NCI-H446 (cell line): ENCODE measurements at regions not wholly inside any gene's neighbourhood (a gene's known extent, or its start where the extent isn't known, plus 50 kb on each side); places are given as distances from the start of the nearest gene placed in this dataset.
"Not testable (repeated sequence)": the region's sequence is repeated elsewhere in the genome, so short reads cannot be mapped to it uniquely, and the experiment has no call there.

Experiments
- DNase-seq, 2 experiments: peaks; one replicate each; lab custom pipeline; 2025; lab: John Stamatoyannopoulos, UW

DNA sequence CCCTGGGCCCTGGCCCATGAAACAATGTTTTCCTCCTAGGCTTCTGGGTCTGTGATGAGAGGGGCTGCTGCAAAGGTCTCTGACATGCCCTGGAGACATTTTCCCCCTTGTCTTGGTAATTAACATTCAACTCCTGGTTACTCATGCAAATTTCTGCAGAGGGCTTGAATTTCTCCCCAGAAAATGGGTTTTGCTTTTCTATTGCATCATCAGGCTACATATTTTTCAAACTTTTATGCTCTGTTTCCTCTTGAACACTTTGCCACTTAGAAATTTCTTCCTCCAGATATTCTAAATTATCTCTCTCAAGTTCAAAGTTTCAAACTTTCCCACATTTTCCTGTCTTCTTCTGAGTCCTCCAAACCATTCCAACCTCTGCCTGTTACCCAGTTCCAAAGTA is 98.2 kb upstream of the TCF21 start:
- not testable (repeated sequence) for DNase-seq

- not testable (repeated sequence) for DNase-seq
Observed at GRCh38 chr6:133795051-133795450, 93.9 kb upstream of the TCF21 start.

DNA sequence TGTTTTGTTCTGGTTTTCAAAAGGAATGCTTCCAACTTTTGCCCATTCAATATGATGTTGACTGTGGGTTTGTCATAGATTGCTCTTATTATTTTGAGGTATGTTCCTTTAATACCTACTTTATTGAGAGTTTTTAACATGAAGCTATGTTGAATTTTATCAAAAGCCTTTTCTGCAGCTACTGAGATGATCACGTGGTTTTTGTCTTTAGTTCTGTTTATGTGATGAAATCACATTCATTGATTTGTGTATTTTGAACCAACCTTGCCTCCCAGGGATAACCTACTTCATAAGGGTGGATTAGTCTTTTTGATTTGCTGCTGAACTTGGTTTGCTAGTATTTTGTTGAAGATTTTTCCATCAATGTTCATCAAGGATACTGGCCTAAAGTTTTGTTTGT is 92.7 kb upstream of the TCF21 start:
- no peak for DNase-seq

- no peak for DNase-seq
Observed at GRCh38 chr6:133799043-133799442, 89.9 kb upstream of the TCF21 start.

DNA sequence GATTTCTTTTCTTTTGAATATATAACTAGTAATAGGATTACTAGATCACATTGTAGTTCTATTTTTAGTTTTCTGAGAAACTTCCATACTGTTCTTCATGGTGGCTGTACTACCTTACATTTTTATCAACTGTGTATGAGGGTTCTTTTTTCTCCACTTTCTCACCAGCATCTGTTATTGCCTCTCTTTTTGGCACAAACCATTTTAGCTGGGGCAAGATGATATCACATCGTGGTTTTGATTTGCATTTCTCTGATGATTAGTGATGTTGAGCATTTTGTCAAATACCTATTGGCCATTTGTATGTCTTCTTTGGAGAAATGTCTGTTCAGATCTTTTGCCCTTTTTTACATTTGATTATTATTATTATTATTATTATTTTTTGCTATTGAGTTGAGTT is 86.1 kb upstream of the TCF21 start:
- no peak for DNase-seq

GRCh38 chr6:133804265-133804664 is 84.6 kb upstream of the TCF21 start:
- DNase-seq = no peak

GRCh38 chr6:133805876-133806275 is 83.0 kb upstream of the TCF21 start:
- no peak for DNase-seq

- DNase-seq = no peak
Observed at GRCh38 chr6:133806382-133807140, 82.4 kb upstream of the TCF21 start.

DNA sequence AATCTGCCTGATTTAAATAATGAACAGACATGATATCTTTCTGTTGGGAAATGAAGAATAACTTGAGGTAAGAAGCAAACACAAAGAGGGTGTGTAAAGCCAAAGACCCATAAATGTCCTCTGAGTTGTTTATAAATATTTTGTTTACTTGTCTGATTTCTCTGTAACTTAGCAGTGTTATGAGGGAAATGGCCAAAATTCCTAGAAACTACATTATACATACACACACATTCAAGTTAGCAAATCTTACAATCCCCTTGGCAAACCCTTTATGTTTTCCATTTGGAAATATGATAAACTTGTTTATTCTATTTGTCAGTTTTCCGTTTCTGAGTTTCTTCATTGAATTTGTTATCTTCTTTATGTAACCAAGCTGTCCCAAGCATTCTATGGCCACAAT is 81.4 kb upstream of the TCF21 start:
- DNase-seq = no peak

DNA sequence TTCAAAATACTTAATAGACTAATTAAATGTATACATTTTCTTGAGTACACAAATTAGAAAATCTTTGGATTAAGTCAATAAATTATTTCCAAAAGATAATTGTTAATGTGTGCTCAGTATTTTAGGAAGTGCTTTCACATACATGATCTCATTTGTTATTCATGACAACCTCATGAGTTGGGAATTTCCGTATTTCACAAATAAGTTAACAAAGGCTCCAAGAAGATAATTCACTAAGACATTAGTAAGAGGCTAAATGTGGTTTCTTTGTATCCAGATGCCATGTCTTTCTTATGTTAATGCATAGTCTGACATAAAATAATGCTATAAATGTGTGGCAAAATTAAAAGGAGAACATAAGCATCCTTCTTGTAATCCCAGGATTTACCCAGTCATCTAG is 79.5 kb upstream of the TCF21 start:
- no peak for DNase-seq

DNA sequence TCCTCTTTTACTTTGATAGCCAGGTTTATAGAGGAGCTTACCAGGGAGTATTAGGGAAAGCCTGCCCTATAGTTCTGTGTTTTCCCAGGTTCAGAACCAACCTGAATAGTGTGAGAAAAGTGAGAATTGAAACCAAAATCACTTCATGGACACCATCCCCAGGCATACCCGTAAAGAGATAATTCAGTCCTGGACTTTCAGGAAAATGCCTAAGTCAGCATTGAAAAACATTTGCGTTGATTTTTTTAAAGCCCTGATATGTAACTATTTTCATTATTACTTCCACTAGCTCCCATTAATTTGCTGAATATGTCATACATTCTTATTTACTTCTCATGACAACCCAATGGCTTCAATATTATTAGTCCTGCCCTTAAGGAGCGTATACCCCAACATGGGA is 77.4 kb upstream of the TCF21 start:
- DNase-seq = no peak

DNA sequence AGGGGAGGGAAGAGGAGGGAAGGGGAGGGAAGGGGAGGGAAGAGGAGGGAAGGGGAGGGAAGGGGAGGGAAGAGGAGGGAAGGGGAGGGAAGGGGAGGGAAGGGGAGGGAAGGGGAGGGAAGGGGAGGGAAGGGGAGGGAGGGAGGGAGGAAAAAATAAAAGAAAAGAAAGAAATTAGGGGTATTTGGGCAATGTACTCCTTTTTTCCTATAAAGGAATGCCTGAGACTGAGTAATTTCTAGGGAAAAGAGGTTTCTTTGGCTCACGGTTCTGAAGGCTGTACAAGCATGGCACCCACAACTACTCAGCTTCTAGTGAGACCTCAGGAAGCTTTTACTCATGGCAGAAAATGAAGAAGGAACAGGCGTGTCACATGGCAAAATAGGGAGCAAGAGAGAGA is 76.5 kb upstream of the TCF21 start:
- DNase-seq = not testable (repeated sequence)

- DNase-seq = no peak
Observed at GRCh38 chr6:133814238-133814637, 74.7 kb upstream of the TCF21 start.

DNA sequence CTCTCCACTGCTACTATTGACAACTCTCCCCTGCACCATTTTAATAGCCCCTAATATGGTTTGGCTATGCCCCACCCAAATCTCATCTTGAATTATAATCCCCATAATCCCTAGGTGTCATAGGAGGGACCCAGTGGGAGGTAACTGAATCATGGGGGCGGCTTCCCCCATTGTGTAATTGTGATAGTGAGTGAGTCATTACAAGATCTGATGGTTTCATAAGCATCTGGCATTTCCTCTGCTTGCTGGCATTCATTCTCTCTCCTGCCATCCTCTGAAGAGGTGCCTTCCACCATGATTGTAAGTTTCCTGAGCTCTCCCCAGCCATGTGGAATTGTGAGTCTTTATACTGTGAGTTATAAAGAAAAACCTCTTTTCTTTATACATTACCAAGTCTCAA is 74.1 kb upstream of the TCF21 start:
- no peak for DNase-seq

- DNase-seq = no peak
Observed at GRCh38 chr6:133815313-133815712, 73.6 kb upstream of the TCF21 start.

DNA sequence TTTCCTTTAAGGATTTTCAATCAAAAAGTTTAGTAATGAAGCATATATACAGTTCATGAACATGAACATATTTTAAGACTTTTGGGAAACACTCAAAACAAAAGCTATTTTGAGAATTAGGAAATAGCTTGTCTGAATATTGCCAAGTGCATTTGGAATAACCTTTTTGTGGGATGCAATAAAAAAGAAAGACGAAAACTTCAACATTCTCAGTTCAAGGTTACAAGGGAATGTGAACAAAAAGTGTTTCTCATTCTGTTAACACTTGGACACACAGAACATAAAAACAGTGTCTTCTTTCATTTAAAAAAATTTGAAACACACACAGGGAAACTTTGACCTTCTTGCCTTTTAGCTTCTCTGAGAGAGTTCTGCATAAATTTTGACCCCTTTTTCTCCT is 72.7 kb upstream of the TCF21 start:
- DNase-seq = no peak

DNA sequence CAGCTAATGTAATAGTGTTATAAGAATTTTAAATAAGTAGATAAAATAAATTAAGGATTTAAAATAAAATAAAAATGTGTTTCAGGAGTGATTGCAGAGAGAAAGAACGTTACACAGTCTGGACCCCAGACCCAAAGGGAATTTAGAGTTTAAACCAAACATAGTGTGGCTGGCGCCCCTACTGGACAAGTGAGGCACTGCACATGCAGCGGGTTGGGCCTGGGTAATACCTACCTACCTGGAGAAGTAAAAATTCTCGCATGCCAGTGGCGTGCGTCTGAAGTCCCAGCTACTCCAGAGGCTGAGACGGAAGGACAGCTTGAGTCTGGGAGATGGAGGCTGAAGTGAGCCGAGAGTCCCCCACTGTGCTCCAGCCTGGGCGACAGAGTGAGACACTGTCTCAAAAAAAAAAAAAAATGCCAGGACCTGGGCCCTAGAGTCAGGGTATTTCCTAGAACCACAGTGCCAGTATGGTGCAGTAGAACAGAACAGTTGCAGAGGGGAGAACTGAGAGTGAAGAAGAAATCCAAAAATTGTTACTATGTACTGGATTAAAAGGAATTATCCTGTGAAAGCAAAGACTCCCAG is 71.4 kb upstream of the TCF21 start:
- no peak for DNase-seq

DNA sequence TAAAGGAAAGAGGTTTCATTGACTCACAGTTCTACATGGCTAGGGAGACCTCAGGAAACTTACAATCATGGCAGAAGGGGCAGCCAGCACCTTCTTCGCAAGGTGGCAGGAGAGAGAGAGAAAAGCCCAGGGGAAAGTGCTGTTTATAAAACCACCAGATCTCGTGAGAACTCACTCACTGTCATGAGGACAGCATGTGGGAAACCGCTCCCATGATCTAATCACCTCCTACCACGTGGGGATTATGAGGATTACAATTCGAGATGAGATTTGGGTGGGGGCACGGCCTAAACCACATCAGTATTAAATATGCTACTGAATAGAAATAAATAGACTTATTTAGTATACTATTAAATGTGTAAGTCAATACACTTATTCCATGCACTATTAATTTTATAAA is 70.6 kb upstream of the TCF21 start:
- no peak for DNase-seq

DNA sequence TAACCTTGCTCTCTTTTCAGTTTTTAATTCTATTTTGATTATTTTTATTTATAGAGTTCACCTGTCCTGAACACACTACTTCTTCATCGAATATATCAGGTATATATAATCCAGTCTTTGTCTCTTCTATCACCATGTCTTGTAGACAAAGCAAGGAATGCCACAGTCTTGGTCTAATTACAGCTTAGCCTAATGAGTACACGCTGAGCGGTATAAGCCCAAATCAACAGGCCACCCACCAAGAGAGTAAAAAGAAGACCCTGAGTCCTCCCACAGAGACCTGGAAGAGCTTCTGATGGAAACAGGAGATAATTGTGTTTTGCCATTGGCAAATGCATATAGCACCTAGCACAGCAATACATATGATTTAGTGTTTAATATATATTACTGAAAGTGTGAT is 68.7 kb upstream of the TCF21 start:
- no peak for DNase-seq

GRCh38 chr6:133827766-133828165 is 61.1 kb upstream of the TCF21 start:
- DNase-seq = no peak

DNA sequence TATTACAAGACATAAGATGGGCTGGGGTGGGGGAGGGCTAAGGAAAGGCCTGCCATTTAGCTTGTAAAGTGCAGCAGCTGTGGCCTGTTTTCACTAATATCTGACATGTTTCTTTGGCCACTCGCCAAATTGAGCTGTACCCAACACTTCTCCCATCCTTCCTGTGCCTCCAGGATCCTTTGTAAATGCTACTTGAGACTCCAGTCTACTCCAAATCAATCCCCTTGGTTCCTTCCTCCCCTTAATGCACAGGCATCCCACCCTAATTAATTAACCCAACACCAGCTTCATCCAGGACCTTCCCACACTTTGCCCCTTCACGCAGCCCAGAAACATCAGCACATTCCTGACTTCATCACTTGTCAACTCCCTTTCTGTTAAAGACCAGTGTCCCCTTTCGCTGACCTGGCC is 55.0 kb upstream of the TCF21 start:
- DNase-seq = peak; percentile 18 to 62

DNA sequence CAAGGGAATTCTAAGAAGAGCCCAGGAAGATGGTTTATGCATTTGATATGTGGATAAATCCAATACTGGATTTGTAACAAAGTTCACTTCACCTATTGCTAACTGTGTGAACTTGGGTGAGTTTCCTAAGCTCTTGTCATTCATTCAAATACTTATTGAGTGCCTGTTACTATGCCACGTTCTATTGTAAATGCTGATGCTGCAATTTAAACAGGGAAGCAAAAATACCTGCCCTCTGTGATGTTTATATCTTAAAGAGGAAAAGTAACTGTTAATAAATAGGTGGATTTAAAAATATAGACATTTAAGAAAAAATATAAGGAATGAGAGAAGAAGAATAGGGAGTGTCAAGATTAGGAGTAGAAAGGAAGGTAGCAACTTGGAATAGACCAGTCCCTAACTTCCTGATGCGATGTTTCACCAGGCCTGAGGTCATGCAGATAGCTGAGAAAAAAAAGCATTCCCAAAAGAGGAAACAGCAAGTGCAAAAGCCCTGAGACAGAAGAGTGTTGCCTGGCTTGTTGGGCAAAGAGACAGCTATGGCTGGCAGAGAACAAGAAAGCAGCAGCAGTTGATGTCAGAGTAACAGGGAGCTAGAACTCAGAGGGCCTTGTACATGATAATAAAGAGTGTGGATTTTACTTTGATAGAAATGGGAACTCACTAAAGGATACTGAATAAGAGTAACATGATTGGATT is 54.3 kb upstream of the TCF21 start:
- no peak for DNase-seq

- peak in 1 of 2 experiments; percentile 0 for DNase-seq
Observed at GRCh38 chr6:133835901-133836300, 53.0 kb upstream of the TCF21 start.
